DMS79 (cell line): ENCODE measurements at regions not wholly inside any gene's neighbourhood (a gene's known extent, or its start where the extent isn't known, plus 50 kb on each side); places are given as distances from the start of the nearest gene placed in this dataset.
"Not testable (repeated sequence)": the region's sequence is repeated elsewhere in the genome, so short reads cannot be mapped to it uniquely, and the experiment has no call there.

ENCODE experiments used
- DNase-seq: peaks from one replicate; lab custom pipeline; 2025; lab: John Stamatoyannopoulos, UW

GRCh38 chr14:97796511-97796910, 999.3 kb downstream of the VRK1 start:
- DNase-seq, result no peak

- no peak for DNase-seq
Measured at GRCh38 chr14:97798176-97798575, 1001.0 kb downstream of the VRK1 start.

GRCh38 chr14:97802430-97803373, 1005.5 kb downstream of the VRK1 start:
- DNase-seq, result no peak

GRCh38 chr14:97804056-97804455, 1006.9 kb downstream of the VRK1 start:
- no peak for DNase-seq

- DNase-seq, result no peak
Measured at GRCh38 chr14:97806891-97807290, 1009.7 kb downstream of the VRK1 start.

GRCh38 chr14:97808541-97808940, 1011.4 kb downstream of the VRK1 start:
- not testable (repeated sequence) for DNase-seq

GRCh38 chr14:97813556-97813955, 1016.4 kb downstream of the VRK1 start:
- no peak for DNase-seq

GRCh38 chr14:97820781-97821180, 1023.6 kb downstream of the VRK1 start:
- DNase-seq, result no peak

GRCh38 chr14:97824218-97824617, 1027.0 kb downstream of the VRK1 start:
- DNase-seq, result no peak

GRCh38 chr14:97827746-97828145, 1030.6 kb downstream of the VRK1 start:
- no peak for DNase-seq

- no peak for DNase-seq
Measured at GRCh38 chr14:97832776-97833175, 1035.6 kb downstream of the VRK1 start.

GRCh38 chr14:97838986-97839385, 1041.8 kb downstream of the VRK1 start:
- no peak for DNase-seq

GRCh38 chr14:97840159-97840558, 1043.0 kb downstream of the VRK1 start:
- no peak for DNase-seq

- no peak for DNase-seq
Measured at GRCh38 chr14:97841762-97842161, 1044.6 kb downstream of the VRK1 start.

GRCh38 chr14:97843066-97843465, 1045.9 kb downstream of the VRK1 start:
- no peak for DNase-seq

- no peak for DNase-seq
Measured at GRCh38 chr14:97844042-97844441, 1046.9 kb downstream of the VRK1 start.

GRCh38 chr14:97846156-97846555, 1049.0 kb downstream of the VRK1 start:
- DNase-seq, result no peak

GRCh38 chr14:97848317-97848980, 1051.3 kb downstream of the VRK1 start:
- no peak for DNase-seq

- DNase-seq, result no peak
Measured at GRCh38 chr14:97850466-97850865, 1053.3 kb downstream of the VRK1 start.

- no peak for DNase-seq
Measured at GRCh38 chr14:97850886-97851285, 1053.7 kb downstream of the VRK1 start.

GRCh38 chr14:97851428-97851995, 1054.3 kb downstream of the VRK1 start:
- peak; percentile 77 for DNase-seq

GRCh38 chr14:97854918-97855317, 1057.7 kb downstream of the VRK1 start:
- DNase-seq, result no peak

GRCh38 chr14:97866195-97866594, 1069.0 kb downstream of the VRK1 start:
- no peak for DNase-seq
